Stimulated activated CD8-positive, alpha-beta memory T cell treated with anti-CD3 and anti-CD28 coated beads, Interleukin-4, amount 100 ng/mL, for 4 hours (primary cell): ENCODE measurements at regions not wholly inside any gene's neighbourhood (a gene's known extent, or its start where the extent isn't known, plus 50 kb on each side); places are given as distances from the start of the nearest gene placed in this dataset.
"Not testable (repeated sequence)": the region's sequence is repeated elsewhere in the genome, so short reads cannot be mapped to it uniquely, and the experiment has no call there.

ENCODE experiments used
- DNase-seq, 2 donors: peaks; one replicate each; pipeline ENCODE4 v3.0.0-alpha.2; 2020; ENCODE audit warnings: low read depth in 2 of 2, low spot score in 1 of 2

DNA sequence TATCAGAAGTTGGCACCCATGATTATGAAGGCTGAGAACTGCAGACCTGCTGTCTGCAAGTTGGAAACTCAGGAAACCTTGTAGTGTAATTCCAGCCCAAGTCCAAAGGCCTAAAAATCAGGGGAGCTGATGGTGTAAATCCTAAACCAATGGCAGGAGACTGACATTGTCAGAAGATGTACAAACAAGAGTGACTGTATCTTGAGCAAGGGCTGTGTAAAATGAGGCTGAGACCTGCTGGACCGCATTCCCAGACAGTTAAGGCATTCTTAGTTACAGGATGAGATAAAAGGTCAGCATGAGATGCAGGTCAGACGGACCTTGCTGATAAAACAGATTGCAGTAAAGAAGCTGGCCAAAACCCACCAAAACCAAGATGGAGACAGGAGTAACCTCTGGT is 147.7 kb downstream of the COG6 start:
- DNase-seq: no peak

GRCh38 chr13:39803851-39804250 is 148.4 kb downstream of the COG6 start:
- DNase-seq: no peak

DNA sequence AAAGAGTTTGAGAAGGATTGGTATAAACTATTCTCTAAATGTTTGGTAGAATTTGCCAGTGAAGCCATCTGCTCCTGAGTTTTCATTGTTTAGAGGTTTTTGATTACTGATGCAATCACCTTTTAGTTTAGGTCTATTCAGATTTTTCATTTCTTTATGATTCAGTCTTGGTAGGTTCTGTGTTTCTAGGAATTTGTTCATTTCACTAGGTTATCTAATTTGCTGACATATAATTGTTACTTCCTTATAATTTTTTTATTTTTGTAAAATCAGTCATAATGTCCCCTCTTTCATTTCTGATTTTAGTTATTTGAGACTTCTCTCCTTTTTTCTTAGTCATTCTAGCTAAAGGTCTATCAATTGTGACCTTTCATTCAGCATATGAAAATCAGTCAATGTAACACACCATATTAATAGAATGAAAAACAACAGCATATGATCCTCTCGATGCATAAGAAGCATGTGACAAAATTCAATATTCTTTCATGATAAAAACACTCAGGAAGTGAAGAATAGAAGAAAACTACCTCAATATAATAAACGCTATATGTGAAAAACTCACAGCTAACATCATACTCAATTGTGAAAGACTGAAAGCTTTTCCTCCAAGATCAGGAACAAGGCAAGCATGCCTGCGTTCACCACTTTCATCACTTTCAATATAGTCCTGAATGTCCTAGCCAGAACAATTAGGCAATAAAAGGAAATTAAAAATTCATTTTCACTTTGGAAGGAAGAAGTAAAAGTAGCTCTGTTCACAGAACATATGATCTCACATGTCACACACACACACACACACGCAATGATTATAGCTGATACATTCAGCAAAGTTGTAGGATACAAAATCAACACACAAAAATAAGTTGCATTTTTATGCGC is 149.1 kb downstream of the COG6 start:
- DNase-seq: no peak

- no peak for DNase-seq
Observed at GRCh38 chr13:39809466-39809865, 154.0 kb downstream of the COG6 start.

- no peak for DNase-seq
Observed at GRCh38 chr13:39810091-39810877, 154.8 kb downstream of the COG6 start.

- DNase-seq: no peak
Observed at GRCh38 chr13:39811051-39811450, 155.6 kb downstream of the COG6 start.

DNA sequence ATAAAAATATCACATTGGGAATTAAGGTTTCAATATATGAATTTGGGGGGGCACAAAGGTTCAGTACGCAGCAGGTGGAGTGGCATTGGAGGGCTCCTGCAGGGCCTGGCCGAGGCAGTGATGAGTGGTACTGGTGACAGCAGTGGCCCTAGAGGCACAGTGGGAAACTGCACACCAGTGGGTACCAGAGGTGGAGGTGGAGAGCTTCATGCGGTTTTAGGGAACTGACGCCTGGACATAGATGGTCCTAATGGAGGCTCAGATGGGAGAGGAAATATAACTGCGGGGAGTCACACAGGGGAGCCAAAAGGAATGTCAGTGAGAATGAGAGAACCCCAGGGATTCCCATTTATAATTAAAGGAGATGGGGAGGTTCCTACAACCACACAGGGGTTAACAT is 156.2 kb downstream of the COG6 start:
- DNase-seq: no peak

GRCh38 chr13:39815345-39816111 is 160.1 kb downstream of the COG6 start:
- DNase-seq: no peak

DNA sequence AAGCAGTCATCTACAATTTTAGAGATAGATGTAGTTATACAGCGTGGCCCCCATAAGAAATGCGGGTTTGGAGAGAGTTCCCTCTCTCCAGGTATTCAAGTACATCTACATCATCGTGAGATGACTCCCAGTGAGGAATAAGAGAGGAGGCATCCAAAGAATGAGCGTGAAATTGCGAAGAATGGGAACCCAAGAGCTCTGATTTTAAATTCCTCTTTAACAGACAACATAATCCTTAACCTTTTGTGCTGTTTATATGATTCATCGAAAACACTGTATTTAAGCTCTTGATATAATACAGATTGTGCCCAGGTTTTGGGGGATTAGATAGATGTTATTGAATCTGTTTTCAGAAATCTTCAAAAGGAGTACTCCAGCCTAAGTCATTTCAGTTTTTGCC is 161.5 kb downstream of the COG6 start:
- DNase-seq: no peak

DNA sequence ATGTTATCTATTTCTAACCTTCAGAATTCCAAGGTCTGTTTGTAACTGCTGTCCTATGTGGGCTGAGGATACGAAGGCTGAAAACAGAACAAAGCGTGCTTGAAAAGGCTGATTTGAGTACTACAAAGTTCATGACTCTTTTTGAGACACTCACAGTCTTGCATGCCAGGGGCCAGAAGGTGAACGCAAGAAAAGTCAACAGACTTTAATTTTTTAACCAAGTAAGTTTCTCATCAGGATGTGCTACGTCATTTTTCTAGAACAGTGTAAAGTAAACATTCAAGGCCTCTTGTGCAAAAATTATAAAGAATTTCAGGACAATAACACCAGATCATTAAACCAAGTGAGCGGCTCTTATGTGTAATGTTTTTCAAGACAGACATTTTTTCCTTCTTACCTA is 163.5 kb downstream of the COG6 start:
- no peak for DNase-seq

GRCh38 chr13:39820606-39821005 is 165.1 kb downstream of the COG6 start:
- DNase-seq: no peak

- no peak for DNase-seq
Observed at GRCh38 chr13:39821977-39822376, 166.5 kb downstream of the COG6 start.

DNA sequence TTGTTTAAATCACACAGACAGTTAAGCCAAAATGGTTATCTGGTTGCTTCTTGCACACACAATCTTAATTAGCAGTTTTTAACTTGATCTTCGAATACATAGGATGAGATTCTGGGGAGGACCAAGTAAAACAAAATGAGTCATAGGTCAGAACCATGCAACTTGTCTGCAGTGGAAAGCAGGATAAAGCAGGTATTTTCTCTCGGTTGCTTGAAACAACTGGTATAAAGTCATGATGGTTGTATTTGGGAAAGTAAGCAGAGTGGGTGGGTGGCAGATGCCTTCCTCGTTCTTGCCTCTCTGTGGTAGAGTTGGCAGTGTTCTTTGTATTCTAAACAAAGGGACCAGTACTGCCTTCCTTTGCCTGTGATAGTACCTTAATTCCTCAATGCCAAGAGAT is 167.0 kb downstream of the COG6 start:
- DNase-seq: no peak

- DNase-seq: no peak
Observed at GRCh38 chr13:39823063-39823713, 167.7 kb downstream of the COG6 start.

DNA sequence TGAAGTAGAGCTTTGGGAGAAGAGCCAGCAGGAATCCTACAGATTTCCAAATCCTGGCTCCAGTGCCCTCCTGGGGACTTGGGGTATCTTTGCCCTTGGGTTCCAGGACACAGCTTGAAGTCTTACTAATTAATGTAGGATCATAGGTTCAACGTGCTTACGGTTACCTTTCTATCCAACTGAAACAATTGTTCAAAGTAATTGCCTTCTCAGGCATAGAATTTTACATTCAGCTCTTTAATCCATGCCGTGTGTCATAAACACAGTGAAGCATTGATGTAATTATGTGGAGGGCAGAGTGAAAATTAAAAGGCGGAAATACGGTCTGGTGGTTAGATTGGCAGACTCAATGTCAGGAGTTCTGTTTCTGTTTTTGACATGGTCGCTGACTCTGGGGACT is 170.4 kb downstream of the COG6 start:
- no peak for DNase-seq

DNA sequence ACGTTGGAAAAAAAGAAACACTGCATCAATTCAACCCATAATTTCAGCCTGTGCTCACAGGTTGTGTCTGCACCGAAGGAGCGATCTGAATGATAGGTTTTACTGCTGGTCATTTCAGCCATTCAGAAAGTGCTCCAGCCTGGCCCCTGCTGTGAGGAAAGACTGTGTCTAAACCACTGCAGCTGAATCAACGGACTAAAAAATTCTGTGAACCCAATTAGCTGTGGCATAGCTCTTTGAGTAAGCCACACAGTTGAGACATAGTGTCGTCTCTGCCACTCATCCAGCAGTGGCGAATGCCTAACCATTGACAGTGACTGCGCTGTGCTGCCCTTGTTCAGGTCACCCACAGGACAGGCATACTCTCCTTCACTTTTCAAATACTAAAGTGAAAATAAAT is 179.8 kb downstream of the COG6 start:
- no peak for DNase-seq

- no peak for DNase-seq
Observed at GRCh38 chr13:39836038-39836437, 180.6 kb downstream of the COG6 start.

DNA sequence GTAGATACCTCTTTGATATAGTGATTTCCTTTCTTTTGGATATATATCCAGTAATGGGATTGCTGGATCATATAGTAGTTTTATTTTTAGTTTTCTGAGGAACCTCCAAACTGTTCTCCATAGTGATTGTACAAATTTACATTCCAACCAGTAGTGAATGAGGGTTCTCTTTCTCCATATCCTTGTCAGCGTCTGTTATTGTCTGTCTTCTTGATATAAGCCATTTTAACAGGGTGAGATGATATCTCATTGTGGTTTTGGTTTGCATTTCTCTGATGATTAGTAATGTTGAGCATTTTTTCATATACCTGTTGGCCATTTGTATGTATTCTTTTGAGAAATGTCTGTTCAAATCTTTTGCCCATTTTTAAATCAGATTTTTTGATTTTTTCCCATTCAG is 182.4 kb downstream of the COG6 start:
- DNase-seq: not testable (repeated sequence)

DNA sequence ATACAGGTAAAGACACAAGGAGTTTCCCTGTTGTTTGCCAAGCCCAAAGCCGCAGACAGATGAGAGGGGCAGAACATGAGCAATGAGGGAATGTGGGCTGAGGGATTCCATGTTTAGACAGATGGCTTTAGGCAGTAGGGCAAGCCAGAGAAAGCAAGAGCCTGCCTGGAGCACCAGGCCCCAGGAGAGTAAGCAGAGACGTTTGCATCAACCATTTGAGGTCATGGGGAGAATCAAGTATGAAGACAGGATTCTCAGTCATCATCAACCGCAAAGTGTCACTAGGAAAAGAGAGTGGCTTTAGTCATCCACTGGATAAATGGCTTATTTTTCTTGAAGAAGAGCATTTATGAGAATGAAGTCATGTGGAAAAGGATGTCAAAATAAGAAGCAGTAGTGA is 184.7 kb downstream of the COG6 start:
- no peak for DNase-seq

DNA sequence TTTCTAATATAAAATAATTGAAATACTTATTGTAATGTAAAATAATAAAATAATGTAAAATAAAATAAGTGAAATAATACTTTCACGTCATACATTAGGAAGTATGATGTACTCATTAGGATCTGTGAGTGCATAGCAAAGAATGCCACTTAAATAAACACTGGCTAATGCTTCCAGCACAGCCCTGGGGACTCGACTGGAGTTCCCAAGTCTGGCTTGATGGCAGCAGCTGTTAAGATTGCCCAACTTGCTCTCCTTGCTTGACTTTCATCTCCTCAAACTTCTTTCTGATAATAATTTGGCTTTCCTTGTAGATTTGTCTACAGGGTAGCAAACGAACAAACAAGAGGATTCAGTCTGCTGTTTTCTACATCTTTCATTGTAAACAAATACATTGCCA is 191.9 kb downstream of the COG6 start:
- DNase-seq: no peak

- DNase-seq: no peak
Observed at GRCh38 chr13:39855236-39855635, 199.8 kb downstream of the COG6 start.
